Caki2 (cell line): ENCODE measurements at regions not wholly inside any gene's neighbourhood (a gene's known extent, or its start where the extent isn't known, plus 50 kb on each side); places are given as distances from the start of the nearest gene placed in this dataset.

Experiments used
- DNase-seq: peaks from one replicate; pipeline ENCODE4 v3.0.0-alpha.2; 2015; ENCODE audit warnings: low read depth
- in situ Hi-C: cut with HindIII; loops from 2 replicates; pipeline ENCODE4 v1.10.0; 2016; ENCODE audit warnings: low sequenced_read_pairs, low pct_unique_long_range_greater_than_20kb, mixed read lengths

- no peak for DNase-seq
- in situ Hi-C loops: no loop called here
Observed at GRCh38 chr10:44193567-44194220, 191.2 kb downstream of the CXCL12 start.

- in situ Hi-C loops: no loop called here
- no peak for DNase-seq
Observed at GRCh38 chr10:44193166-44193565, 191.7 kb downstream of the CXCL12 start.

GRCh38 chr10:44192435-44192834, 192.5 kb downstream of the CXCL12 start:
- no peak for DNase-seq
- in situ Hi-C loops: no loop called here

GRCh38 chr10:44190541-44190940, 194.4 kb downstream of the CXCL12 start:
- in situ Hi-C loops: no loop called here
- no peak for DNase-seq

GRCh38 chr10:44186821-44187220, 198.1 kb downstream of the CXCL12 start:
- no peak for DNase-seq
- in situ Hi-C loops: no loop called here

- DNase-seq: no peak
- in situ Hi-C loops: no loop called here
Observed at GRCh38 chr10:44186150-44186549, 198.7 kb downstream of the CXCL12 start.

- in situ Hi-C loops: no loop called here
Observed at GRCh38 chr10:44185315-44185666, 199.6 kb downstream of the CXCL12 start.

GRCh38 chr10:44184633-44185314, 200.1 kb downstream of the CXCL12 start:
- DNase-seq: no peak

More at GRCh38 chr10:44185315-44185666, 199.6 kb downstream of the CXCL12 start:
- DNase-seq: no peak

GRCh38 chr10:44183667-44184632, 200.9 kb downstream of the CXCL12 start:
- in situ Hi-C loops: no loop called here

More at GRCh38 chr10:44184633-44185314, 200.1 kb downstream of the CXCL12 start:
- in situ Hi-C loops: no loop called here

GRCh38 chr10:44182909-44183308, 202.0 kb downstream of the CXCL12 start:
- in situ Hi-C loops: no loop called here
- no peak for DNase-seq

More at GRCh38 chr10:44183667-44184632, 200.9 kb downstream of the CXCL12 start:
- no peak for DNase-seq

GRCh38 chr10:44180321-44181168, 204.4 kb downstream of the CXCL12 start:
- peak; percentile 37 for DNase-seq
- in situ Hi-C loops: no loop called here

- no peak for DNase-seq
- in situ Hi-C loops: no loop called here
Observed at GRCh38 chr10:44178856-44179255, 206.0 kb downstream of the CXCL12 start.

- in situ Hi-C loops: no loop called here
- no peak for DNase-seq
Observed at GRCh38 chr10:44178281-44178680, 206.6 kb downstream of the CXCL12 start.

GRCh38 chr10:44177610-44178009, 207.3 kb downstream of the CXCL12 start:
- DNase-seq: no peak
- in situ Hi-C loops: no loop called here

- in situ Hi-C loops: no loop called here
- DNase-seq: peak; percentile 33
Observed at GRCh38 chr10:44176311-44176710, 208.6 kb downstream of the CXCL12 start.

- in situ Hi-C loops: no loop called here
- no peak for DNase-seq
Observed at GRCh38 chr10:44173608-44173894, 211.3 kb downstream of the CXCL12 start.

- in situ Hi-C loops: no loop called here
- DNase-seq: peak; percentile 85
Observed at GRCh38 chr10:44172883-44173607, 211.9 kb downstream of the CXCL12 start.

- in situ Hi-C loops: no loop called here
Observed at GRCh38 chr10:44171765-44172164, 213.1 kb downstream of the CXCL12 start.

More at GRCh38 chr10:44171765-44172164, 213.1 kb downstream of the CXCL12 start:
- no peak for DNase-seq
